8988T (cell line): ENCODE measurements at regions not wholly inside any gene's neighbourhood (a gene's known extent, or its start where the extent isn't known, plus 50 kb on each side); places are given as distances from the start of the nearest gene placed in this dataset.
"Not testable (repeated sequence)": the region's sequence is repeated elsewhere in the genome, so short reads cannot be mapped to it uniquely, and the experiment has no call there.

Experiments
- DNase-seq: peaks from one replicate; pipeline ENCODE4 v3.0.0; 2011

DNA sequence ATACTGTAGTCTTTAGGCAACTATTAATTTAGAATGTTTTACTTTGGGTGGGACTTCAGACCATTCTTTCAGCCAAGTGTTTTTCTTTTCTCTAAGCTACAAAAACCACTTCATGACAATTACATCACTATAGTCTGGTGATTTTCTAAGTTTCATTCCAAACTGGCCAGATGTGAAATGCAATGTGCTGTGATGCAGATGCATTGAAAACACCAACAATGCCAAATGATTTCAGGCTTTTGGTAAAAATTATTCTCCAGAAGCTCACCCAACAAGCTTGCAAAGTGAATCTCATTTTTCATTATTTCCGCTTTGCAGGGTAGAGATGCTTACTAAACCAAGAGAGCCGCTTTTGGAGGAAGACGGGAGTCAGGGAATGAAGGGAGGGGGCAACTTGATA, 118.4 kb upstream of the ANK3 start:
- DNase-seq, result no peak

DNA sequence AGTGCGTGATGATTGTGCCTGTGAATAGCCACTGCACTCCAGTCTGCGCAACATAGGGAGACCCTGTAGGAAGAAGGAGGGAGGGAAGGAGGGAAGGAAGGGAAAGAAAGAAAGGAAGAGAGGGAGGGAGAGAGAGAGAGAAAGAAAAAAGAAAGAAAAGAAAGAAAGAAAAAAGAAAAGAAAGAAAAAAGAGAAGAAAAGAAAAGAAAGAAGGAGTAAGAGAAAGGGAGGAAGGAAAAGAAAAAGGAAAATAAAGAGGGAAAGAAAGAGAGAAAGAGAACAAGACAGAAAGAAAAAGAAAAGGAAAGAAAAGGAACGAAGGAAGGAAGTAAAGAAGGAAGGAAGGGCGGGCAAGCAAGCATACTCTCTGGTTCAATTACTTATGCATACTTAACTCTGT, 112.9 kb upstream of the ANK3 start:
- no peak for DNase-seq

DNA sequence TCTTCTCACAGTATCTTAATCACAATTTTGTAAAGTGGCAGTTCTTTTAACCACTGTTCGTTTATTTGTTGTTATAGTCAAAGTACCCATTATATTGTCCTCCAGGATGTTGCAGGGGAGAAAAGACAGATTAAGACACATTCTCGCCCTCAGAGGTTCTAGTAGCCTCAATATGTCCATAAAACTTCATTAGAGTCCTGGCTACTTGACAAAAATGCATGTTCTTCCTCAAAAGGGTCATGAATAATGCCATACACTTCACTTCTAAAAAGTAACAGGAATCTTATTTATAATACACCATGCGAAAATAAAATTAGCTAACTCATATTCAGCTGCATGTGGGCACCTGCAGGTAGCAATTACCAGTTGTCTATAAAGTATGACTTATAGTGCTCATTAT, 109.3 kb upstream of the ANK3 start:
- DNase-seq, result no peak

DNA sequence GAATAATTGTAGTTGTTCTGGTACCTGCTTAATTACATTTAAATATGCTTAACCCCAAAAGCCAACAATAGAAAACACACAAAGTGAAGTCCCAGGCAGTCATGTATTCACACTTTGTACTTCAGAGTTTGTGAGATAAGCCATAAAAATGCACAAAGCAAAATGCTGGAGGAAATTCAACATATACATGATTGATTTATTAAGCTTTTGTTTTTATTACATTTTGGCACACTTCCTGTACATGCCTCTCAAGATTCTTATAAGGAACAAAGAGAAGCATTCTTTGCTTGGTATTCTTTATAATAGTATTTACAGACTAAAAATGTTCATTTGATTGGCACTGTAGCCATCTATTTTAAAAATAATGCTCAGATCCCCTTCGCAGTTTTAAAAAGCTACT, 107.7 kb upstream of the ANK3 start:
- DNase-seq, result no peak

DNA sequence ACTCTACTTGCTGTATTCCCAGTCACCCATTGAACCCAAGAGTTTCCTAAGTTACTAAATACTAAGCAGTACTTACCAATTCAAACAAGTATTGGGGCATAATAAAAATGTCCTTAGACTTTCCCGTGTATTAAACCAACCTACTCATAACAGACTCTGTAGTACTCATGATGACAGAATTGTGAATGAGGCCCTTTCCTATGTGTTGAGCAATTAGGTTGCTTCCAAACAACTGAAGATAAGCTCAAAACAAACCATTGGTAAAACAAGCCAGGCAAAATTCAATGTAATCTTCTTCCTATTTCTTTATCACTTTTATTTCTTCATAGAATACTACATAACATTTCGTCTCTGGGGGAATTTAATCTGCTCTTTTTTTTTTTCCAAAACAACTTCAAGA, 106.5 kb upstream of the ANK3 start:
- DNase-seq, result no peak

DNA sequence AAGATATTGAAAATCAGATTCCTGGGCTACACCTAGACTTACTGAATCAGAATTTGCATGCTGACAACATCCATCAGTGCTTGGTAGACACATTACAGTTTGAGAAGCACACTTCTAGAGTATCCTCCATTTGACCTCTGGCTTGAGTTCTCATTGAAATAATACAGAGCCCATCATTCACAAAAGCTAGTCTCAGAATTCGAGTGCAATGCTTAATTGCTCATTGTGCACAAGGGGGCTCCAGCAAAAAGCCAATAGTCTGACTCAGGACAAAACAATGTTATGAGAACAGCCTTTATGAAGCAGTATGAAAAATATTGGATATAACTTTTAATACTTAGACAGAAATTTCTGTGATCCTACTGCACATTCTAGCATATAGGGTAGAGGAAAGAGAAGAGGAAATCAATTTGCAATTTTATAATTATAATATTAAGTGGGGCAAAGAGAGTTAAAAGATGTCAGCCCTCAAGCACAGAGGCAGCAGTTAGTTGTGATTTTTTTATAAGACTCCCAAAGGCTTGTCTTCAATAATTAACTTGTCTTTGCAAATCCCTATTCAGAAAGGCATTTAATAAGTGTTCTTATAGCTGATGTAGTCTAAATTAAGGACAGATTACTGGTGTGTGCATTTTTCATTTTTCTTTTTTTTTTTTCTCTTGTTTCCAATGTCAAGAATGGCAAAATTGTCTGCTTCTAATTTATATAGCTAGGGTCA, 105.8 kb upstream of the ANK3 start:
- no peak for DNase-seq

DNA sequence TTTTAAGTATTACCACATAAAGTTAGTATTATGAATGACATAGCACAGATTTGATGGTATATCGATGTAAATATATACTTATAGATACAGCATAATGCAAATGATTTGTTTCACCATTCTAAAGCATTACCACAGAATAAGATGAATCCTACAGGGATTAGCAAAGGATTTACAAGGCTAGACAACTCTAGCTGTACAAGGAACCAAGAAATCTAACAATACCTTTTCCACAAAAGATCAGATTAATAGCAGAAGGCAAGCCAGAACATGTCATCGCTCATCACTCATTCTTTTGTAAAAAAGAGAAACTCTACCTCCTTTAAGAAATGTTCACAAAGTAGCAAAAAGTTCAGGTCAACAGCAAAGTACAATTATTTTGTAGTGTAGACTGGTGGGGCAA, 105.1 kb upstream of the ANK3 start:
- no peak for DNase-seq

DNA sequence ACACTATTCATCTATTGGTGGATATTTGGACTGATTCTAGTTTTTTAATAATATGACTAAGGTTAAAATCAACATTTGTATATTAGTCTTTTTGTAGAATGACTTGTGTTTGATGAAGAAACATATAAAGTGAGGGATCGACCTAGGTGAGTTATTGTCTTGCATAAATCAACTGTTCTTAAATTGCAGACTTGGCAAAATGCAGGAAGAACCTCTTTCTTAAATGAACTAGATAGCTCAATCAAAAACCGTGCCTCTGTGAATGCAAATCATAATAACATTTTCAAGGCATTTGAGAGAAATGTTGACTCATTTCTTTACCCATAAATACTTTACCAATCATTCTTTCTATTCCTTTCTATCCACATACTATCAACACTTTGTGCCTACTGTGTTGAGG, 101.5 kb upstream of the ANK3 start:
- no peak for DNase-seq

DNA sequence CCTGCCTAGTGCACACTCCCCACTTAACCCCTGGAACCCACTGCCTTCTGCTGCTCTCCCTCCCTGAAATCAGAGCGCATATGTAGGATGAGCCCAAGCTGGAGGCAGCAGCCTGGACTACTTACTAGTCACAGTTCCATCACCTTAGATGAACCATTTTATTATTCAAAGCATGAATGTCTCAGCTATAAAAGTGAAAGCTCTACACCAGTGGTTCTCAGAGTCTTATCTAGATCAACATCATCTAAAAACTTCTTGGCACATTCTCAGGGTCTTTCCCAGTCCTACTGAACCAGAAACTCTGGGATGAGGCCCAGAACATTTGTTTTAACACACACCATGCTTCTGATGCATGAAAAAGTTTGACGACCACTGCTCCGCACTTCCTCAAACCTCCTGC, 100.3 kb upstream of the ANK3 start:
- no peak for DNase-seq

DNA sequence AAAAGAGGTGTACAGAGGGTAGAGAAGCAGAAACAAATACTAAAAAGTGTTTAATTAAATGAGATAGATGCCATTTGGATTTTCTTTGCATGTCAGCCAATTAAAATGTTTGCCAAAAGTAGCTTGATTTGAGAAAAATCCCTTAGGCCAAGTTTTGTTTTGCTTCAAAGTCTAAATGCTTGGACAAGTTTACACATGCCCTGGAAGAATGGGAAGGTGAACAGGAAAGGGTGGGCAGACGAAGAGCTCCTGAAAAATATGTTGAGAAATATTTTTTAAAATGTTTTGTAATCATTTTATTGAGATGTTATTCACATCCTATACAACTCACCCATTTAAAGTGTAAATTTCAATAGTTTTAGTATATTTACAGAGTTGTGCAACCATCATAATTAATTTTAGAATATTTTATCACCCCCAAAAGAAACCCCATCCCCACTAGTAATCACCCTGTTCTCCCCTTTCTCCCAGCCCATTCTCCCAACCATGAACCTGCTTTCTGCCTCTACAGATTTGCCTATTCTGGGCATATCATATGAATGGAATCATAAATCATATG, 98.5 kb upstream of the ANK3 start:
- no peak for DNase-seq

DNA sequence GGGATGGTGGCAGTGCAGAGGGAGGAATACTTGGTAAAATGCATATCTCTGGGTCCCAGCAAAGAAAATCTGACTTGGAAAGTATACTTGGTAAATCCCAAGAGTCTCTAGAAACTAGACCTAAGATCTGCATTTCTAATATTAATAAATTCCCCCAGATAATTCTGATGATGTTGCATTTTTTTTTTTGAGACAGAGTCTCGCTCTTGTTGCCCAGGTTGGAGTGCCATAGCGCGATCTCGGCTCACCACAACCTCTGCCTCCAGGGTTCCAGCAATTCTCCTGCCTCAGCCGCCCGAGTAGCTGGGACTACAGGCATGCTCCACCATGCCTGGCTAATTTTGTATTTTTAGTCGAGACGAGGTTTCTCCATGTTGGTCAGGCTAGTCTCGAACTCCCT, 97.9 kb upstream of the ANK3 start:
- no peak for DNase-seq

DNA sequence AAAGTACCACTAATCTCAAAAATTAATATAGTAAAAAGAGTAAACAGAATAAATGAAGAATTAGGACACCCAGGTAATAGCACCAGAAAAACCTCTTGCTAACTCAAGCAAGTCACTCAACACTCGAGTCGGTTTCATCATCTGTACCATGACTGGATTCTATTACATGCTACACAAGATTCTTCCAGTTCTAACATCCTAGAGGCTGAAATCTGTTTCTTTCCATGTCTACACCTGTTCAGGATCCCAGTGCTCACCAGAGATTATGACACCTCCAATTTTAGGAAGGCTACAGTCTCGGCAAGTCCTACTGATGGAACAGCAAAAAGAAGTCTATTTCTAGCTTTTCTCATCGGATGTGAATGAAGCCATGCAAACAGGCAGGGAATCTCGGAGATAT, 95.3 kb upstream of the ANK3 start:
- DNase-seq, result no peak

DNA sequence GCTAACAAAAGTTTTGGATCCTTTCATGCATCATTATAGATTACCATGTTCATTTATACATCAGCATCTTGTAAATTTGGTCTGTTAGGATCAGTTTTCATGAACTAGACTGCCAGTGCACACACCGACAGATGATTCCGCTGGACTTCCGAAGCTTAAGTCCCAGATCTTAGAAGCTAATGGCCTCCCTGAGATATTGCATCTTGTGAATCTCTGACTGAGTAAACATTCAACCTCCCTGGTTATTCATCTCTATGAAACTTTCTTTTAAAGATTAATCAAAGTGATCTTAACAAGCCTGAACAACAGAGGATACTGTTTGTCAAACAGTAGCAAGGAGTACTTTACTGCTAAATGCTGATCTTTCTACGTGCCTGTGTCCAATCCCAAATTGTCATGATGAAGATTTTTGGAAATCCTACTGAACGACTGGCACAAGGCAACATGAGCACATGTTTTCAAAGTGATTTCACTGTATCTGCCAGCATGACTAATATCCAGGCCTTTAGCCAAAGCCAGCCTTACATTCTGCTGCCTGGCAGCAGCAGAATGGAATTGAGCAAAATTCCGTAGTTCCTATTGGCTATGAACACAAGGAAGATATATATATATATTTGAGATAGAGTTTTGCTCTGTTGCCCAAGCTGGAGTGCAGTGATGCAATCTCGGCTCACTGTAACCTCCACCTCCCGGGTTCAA, 91.3 kb upstream of the ANK3 start:
- DNase-seq, result no peak

DNA sequence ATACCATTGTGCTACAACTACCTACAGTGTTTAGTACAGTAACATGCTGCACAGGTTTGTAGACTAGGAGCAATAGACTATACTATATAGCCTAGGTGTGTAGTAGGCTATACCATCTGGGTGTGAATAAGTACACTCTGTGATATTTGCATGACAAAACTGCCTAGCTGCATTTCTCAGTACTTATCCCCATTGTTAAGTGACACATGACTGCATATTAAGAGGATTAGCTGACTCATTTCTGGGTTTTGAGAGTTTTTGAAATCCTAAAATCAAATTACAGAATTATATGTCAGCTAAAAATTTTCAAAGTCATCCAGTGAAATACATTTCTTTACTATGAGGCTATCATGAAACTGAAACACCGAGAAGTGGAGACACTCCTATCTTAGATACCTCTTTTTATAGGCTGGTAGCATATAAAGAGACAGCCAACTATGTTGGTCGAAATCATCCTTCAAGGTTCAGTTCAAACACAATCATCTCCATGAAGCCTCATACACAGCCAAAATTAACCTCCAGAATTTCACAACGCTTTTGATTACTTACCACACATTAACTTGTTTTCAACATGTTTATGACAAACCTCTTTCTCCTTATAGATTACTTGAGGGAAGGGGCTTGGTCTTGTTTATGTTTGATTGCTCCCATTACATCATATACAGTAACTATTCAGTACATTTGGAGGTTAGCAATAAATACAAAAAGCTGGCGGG, 89.8 kb upstream of the ANK3 start:
- DNase-seq, result no peak

DNA sequence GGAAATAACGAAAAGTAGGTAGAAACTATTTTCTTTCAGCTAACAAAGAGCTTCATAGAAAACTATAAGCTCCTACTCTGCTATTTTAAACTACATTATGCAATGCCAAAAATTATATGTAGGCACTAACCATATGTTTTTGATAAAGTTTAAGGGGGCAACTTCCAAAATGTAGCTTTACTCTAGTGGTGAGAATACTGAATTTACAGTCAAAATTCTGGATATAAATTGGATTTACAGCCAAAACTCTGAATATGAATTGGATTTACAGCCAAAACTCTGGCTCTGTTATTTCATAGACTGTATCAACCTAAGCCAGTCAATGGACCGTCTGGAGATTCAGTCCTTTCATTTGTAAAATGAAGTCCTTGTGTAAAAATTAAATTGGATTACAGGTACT, 86.8 kb upstream of the ANK3 start:
- no peak for DNase-seq

DNA sequence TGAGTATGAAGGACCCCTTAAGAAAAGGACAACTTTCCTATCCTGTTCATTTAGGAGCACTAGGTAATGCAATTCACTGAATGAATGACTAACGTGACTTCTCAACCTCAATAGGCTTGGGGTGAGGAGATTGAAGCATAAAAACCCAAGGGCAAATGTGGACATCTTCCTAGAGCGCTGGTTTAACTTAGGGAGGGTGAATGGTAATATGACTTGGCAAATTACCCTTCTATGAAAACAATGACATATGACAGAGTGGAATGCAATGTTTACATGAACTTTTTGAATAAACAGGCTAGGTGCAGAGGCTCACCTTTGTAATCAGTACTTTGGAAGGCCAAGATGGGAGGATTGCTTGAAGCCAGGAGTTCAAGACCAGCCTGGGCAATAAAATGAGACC, 83.9 kb upstream of the ANK3 start:
- DNase-seq, result no peak

DNA sequence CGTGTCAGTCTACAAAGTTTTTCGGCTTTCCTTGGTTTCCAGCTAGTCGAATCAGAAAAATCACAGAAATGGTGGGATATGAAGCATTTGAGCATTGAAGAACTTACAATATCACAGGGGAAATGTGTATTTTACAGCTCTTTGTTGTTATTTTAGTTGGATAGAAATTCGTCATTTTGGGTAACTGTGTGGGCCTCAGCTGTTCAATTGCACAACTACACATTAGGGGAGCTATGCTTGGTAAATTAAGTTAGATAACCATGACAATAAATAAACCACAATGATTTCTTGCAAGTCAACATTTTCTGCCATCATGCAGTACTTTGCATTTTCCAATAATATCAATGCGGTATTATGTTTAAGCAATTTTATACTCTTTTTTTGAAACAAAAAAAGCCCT, 80.4 kb upstream of the ANK3 start:
- DNase-seq, result no peak

DNA sequence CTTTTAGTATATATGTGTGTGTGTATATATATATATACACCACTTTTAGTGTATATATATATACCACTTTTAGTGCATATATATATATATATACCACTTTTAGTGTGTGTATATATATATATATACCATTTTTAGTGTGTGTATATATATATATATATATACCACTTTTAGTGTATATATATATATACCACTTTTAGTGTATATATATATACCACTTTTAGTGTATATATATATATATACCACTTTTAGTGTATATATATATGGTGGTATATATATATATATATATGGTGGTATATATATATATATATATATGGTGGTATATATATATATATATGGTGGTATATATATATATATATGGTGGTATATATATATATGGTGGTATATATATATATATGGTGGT, 79.5 kb upstream of the ANK3 start:
- DNase-seq, result not testable (repeated sequence)

DNA sequence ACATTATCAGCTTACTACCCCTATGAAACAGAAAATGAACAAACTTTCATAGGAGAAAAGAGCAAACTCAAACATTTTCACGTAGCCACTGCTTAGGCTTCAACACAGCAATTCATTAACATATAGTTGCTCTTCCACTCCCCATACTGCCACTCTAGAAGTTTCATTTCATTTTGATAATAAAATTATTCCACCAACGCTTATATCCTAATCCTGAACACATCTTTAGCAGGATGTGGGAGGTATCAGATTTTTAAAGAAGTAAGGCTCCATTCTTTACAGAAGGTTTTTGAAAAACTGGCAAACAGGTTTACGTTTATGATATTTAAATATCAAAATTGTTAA, 77.5 kb upstream of the ANK3 start:
- no peak for DNase-seq

DNA sequence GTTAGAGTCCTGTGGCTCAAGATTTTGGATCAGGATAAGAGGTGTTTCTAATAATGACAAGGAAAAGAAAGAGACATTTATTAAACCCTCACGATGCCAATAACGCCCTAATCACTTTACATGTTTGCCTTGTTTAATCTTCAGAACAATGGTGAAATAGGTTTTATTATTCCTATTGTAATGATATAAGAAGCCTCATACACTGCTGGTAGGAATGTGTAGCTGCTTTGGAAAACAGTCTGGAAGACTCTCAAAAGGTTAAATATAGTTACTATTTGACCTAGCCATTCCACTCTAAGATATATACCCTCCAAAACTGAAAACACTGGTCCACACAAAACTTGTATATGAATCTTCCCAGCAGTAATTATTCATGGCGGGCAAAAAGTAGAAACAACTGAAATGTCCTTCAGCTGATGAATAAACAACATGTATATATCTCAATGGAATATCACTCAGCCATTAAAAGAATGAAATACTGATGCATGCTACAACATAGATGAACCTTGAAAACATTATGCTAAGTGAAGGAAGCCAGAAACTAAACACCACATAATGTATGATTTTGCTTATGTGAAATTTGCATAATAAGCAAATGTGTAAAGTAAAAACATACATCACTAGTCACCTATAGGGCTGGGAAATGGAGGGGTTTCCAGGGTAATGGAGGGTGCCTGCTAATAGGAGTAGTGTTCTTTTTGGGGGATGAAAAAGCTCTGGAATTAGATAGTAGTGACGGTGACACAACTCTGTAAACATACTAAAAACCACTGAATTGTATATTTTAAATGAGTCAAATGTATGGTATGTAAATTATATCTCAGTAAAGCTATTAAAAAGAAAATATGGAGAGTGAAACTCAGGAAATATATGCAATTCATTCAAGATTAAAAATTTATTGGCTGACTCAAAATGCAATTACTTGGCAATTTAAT, 76.9 kb upstream of the ANK3 start:
- DNase-seq, result no peak

DNA sequence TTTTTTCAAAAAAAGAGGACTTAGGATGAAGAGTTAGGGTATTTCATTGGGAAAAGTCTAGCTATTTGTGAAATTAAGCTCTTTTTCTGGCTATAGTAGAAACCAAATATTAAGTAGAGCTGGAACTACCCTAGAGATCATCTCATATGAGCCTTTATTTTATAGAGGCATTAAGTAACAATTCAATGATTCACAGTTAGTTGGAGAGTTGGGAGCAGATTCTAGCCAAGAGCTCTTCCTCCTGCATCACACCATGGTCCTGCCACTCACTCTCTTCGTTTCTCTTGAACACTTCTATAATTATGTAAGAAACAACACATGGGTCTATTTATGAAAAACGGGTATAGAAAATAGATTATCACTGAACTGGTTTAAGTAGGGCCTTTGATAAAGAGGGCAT, 76.1 kb upstream of the ANK3 start:
- DNase-seq, result no peak

DNA sequence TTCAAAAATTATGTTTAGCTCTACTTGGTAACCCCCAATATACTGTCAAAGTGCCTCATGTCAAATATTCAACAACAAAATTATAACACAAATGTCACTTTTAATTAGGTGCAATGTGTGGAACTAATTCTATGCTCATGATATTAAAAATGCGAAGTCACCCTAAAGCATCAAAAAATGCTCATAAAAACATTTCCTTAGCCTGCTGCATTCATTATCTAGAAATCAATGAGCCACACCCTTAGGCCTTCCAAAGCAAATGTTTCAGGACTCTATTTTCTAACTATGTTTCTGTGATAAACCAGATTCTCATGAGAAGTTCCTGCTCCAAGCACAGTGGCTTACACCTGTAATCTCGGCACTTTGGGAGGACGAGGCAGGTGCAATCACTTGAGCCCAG, 75.0 kb upstream of the ANK3 start:
- DNase-seq, result no peak

DNA sequence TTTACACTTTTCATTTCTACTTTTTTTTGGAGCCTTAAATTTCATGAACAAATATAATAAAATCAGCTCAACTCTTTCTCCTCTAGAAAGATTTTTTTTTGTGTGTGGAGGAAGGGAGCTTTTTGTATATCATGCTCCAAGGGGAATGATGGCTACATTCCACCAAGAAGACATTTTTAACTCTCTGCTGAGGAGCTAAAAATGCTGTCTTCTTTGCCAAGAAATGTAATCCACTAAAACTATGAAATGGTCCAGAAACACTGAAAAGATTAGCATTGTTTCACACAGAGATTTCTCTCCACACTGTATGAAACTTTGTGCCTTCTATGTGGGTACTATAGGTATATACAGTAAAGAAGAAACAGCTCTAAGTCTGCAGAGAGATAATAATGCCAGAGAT, 74.1 kb upstream of the ANK3 start:
- DNase-seq, result no peak
